HEK293T (cell line): ENCODE measurements at regions not wholly inside any gene's neighbourhood (a gene's known extent, or its start where the extent isn't known, plus 50 kb on each side); places are given as distances from the start of the nearest gene placed in this dataset.

Experiments
- CTCF ChIA-PET: fragments of 350-600 bp; formaldehyde crosslinking; extraction: SDS; loops from one replicate; lab custom pipeline; 2021; ENCODE audit warnings: antibody characterized with exemption, inconsistent platforms; lab: Yijun Ruan, JAX
- POLR2A ChIA-PET: fragments of 350-600 bp; formaldehyde crosslinking; extraction: SDS; loops from one replicate; lab custom pipeline; 2020; ENCODE audit warnings: antibody characterized with exemption, inconsistent platforms; lab: Yijun Ruan, JAX
- DNase-seq: peaks from one replicate; pipeline ENCODE4 v3.0.0; 2012; ENCODE audit warnings: mixed read lengths; ENCODE audit errors: extremely low spot score
- ARNT ChIP-seq: fragments of 450-650 bp; IDR thresholded peaks from 2 replicates; pipeline ENCODE4 v1.6.1; 2017; ENCODE audit warnings: mild to moderate bottlenecking
- BHLHE40 ChIP-seq: fragments of 450-650 bp; IDR thresholded peaks from 2 replicates; pipeline ENCODE4 v1.6.1; 2016; ENCODE audit warnings: mild to moderate bottlenecking, moderate library complexity, borderline replicate concordance
- CTBP1 ChIP-seq: fragments of 450-650 bp; IDR thresholded peaks from 2 replicates; pipeline ENCODE4 v1.6.1; 2016; ENCODE audit warnings: borderline replicate concordance
- ELF4 ChIP-seq: fragments of 450-650 bp; IDR thresholded peaks from 2 replicates; pipeline ENCODE4 v1.6.1; 2017; ENCODE audit warnings: antibody characterized with exemption
- FOXA1 ChIP-seq: fragments of 450-650 bp; IDR thresholded peaks from 2 replicates; pipeline ENCODE4 v1.6.1; 2016; ENCODE audit warnings: mild to moderate bottlenecking
- FOXK2 ChIP-seq: fragments of 450-650 bp; IDR thresholded peaks from 2 replicates; pipeline ENCODE4 v1.6.1; 2016; ENCODE audit warnings: mild to moderate bottlenecking
- FOXM1 ChIP-seq: fragments of 450-650 bp; IDR thresholded peaks from 2 replicates; pipeline ENCODE4 v1.6.1; 2017; ENCODE audit warnings: mild to moderate bottlenecking, borderline replicate concordance
- HDGF ChIP-seq: fragments of 450-650 bp; IDR thresholded peaks from 2 replicates; pipeline ENCODE4 v1.6.1; 2017; ENCODE audit warnings: antibody characterized with exemption, borderline replicate concordance
- L3MBTL2 ChIP-seq: fragments of 450-650 bp; conservative IDR thresholded peaks from 2 replicates; pipeline ENCODE4 v1.6.1; 2016; ENCODE audit warnings: mild to moderate bottlenecking
- LEF1 ChIP-seq: fragments of 450-650 bp; IDR thresholded peaks from 2 replicates; pipeline ENCODE4 v1.6.1; 2017; ENCODE audit warnings: mild to moderate bottlenecking, borderline replicate concordance
- NFRKB ChIP-seq: fragments of 450-650 bp; IDR thresholded peaks from 2 replicates; pipeline ENCODE4 v1.6.1; 2016; ENCODE audit warnings: mild to moderate bottlenecking, moderate library complexity
- SP1 ChIP-seq: fragments of 450-650 bp; IDR thresholded peaks from 2 replicates; pipeline ENCODE4 v1.6.1; 2017
- SUZ12 ChIP-seq: fragments of 450-650 bp; IDR thresholded peaks from 2 replicates; pipeline ENCODE4 v1.6.1; 2016; ENCODE audit warnings: mild to moderate bottlenecking
- TARDBP ChIP-seq: fragments of 450-650 bp; IDR thresholded peaks from 2 replicates; pipeline ENCODE4 v1.6.1; 2016
- ZNF384 ChIP-seq: fragments of 450-650 bp; IDR thresholded peaks from 2 replicates; pipeline ENCODE4 v1.6.1; 2016
- TF ChIP-seq, protein P1 (sequence below): fragments of 450-650 bp; IDR thresholded peaks from 2 replicates; pipeline ENCODE4 v1.6.1; 2016

DNA sequence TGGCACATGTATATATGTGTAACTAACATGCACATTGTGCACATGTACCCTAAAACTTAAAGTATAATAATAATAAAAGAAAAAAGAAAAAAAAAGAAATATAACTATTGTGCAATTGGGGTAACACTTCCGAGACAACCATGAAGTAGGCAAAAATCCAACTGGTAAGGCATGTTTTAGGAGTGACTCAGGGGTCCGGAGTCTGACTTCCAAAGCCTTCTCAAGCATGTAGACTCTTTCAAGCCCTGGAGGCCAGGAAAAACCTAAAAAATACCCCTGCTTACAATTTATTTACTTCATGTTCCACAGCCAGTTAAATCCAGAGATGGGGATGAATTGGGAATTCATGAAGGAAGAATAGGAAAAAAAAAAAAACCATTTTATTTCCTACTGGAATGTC is 161.3 kb upstream of the PHACTR1 start:
- DNase-seq, result no peak
- ChIA-PET POLR2A (no interaction called here), CTCF (no interaction called here)
- TF ChIP-seq BHLHE40 (no peak), FOXK2 (no peak), FOXA1 (no peak), LEF1 (no peak), L3MBTL2 (no peak)
- TF ChIP-seq, protein P1, sequence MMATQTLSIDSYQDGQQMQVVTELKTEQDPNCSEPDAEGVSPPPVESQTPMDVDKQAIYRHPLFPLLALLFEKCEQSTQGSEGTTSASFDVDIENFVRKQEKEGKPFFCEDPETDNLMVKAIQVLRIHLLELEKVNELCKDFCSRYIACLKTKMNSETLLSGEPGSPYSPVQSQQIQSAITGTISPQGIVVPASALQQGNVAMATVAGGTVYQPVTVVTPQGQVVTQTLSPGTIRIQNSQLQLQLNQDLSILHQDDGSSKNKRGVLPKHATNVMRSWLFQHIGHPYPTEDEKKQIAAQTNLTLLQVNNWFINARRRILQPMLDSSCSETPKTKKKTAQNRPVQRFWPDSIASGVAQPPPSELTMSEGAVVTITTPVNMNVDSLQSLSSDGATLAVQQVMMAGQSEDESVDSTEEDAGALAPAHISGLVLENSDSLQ, result no peak

DNA sequence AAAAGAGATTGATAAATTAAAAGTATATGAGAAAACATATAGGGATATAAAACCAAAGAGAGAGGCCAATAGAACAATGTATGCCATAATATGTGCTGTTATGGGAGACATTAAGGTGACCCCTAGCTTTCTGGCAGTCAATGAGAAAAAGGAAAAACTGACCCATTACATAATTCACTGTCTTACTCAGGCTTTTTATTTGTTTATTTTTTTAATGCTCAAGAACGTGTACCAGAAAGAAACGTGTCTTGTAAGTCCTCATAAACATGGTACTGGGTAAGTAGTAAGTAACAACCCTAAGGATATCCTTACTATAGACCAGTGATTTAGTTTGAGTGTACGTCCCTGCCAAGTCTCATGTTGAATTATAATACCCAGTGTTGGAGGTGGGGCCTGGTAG is 160.8 kb upstream of the PHACTR1 start:
- TF ChIP-seq, protein P1, result no peak

DNA sequence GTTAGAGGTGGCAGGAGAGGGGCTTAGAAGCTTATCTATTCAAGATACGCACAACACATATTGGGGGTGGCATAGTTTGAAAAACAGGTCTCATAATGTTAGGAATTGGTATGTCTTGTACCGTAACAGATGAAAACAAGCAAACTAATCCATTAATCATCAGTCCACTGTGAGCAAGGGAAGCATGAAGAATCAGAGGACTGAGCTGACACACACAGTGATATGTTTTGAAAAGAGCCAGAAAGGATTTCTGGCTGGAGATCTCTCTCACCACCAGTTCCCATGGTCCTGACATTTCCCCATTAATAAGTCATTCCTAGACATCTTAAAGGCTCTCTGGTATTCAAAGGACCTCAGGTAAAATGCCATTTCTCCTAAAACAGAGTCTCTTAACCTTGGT is 158.8 kb upstream of the PHACTR1 start:
- TF ChIP-seq FOXM1 (no peak), BHLHE40 (no peak), SP1 (no peak), TARDBP (no peak), ARNT (no peak), LEF1 (no peak), ZNF384 (no peak), CTBP1 (no peak)
- TF ChIP-seq, protein P1, result no peak
- CTCF ChIA-PET, result no interaction called here
- POLR2A ChIA-PET, result no interaction called here
- DNase-seq, result no peak

More for the DNA sequence above, 160.8 kb upstream of the PHACTR1 start:
- DNase-seq, result no peak
- POLR2A ChIA-PET, result no interaction called here
- CTCF ChIA-PET, result no interaction called here

DNA sequence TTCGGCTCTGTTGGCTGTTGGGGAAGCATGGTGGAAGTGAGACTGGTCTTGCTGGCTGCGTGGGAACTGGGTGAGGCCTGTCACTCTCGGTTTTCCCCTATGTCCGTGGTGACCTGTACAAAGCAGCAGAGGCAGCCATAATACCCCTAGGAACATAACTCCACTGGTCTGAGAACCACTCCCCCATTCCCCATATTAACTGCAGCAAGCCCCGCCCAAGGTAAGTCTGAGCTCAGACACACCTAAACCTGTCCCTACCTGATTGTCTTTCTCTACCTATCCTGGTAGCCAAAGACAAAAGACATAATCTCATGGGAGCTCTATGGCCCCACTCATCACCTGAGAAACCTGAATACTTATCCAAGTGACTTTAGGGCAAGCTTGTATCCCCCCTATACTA is 156.3 kb upstream of the PHACTR1 start:
- DNase-seq, result no peak
- ChIA-PET POLR2A (no interaction called here), CTCF (no interaction called here)
- TF ChIP-seq SP1, result no peak
- no peak for TF ChIP-seq LEF1
- TF ChIP-seq FOXA1, result no peak
- no peak for TF ChIP-seq ELF4
- no peak for TF ChIP-seq HDGF
- TF ChIP-seq, protein P1, result no peak
- no peak for TF ChIP-seq CTBP1
- TF ChIP-seq ZNF384, result no peak
- TF ChIP-seq FOXM1, result no peak
- no peak for TF ChIP-seq BHLHE40
- no peak for TF ChIP-seq NFRKB
- no peak for TF ChIP-seq L3MBTL2

DNA sequence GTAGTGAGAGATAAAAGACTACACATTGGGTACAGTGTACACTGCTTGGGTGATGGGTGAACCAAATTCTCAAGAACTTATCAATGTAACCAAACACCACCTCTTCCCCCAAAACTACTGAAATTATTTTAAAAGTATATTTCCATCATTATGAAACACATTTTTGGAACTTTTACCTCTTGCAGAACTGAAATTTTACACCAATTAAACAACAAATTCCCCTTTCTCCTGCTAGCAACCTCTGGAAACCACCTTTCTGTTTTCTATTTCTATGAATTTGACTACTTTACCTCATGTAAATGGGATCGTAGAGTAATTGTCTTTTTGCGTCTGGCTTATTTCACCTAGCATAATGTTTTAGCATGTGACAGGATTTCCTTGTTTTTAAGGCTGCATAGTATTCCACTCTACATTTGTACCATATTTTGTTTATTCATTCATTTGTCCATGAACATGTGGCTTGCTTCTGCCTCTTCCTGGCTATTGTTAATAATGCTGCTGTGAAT is 149.9 kb upstream of the PHACTR1 start:
- no peak for DNase-seq
- POLR2A ChIA-PET, result no interaction called here
- TF ChIP-seq FOXA1 (no peak), BHLHE40 (no peak), CTBP1 (no peak), NFRKB (no peak), ZNF384 (no peak), L3MBTL2 (no peak), SUZ12 (no peak), ELF4 (no peak), FOXM1 (no peak)
- TF ChIP-seq, protein P1, result no peak
- CTCF ChIA-PET, result no interaction called here

DNA sequence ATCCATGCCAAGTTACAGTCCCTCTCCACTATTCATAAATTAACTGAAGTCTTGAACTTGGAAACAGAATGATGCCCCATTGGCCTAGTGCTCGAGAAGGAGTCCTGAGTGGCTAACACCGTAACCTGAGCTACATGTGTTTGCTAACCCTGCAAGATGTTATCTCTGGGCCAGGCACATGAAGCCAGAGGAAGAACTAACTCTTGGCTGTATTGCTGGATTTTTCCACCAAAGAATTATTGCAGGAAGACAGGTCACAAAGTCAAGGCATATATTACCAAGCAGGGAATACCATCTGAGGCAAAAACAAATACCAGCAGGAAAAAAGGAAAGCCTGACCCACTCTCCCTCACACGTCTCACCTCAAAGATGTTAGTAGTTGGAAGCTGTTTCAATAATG is 148.9 kb upstream of the PHACTR1 start:
- CTCF ChIA-PET, result no interaction called here
- POLR2A ChIA-PET, result no interaction called here
- DNase-seq, result no peak
- TF ChIP-seq, protein P1, result no peak
- no peak for TF ChIP-seq SUZ12
- no peak for TF ChIP-seq LEF1
- no peak for TF ChIP-seq SP1
- TF ChIP-seq CTBP1, result no peak
- no peak for TF ChIP-seq NFRKB
- TF ChIP-seq FOXM1, result no peak
- no peak for TF ChIP-seq L3MBTL2
- no peak for TF ChIP-seq FOXA1
- TF ChIP-seq ELF4, result no peak
- no peak for TF ChIP-seq HDGF
- no peak for TF ChIP-seq ARNT
- TF ChIP-seq ZNF384, result no peak
